Neutrophil (primary cell): ENCODE measurements at regions not wholly inside any gene's neighbourhood (a gene's known extent, or its start where the extent isn't known, plus 50 kb on each side); places are given as distances from the start of the nearest gene placed in this dataset.

Experiments
- H3K27ac ChIP-seq: fragments of 200-600 bp; sonication (generic); 2 replicates; pipeline ENCODE4 v1.5.1; 2016; ENCODE audit warnings: mild to moderate bottlenecking, moderate library complexity
- H3K27me3 ChIP-seq: fragments of 200-600 bp; sonication (generic); 2 replicates; pipeline ENCODE4 v1.6.0; 2016; ENCODE audit warnings: mild to moderate bottlenecking
- H3K36me3 ChIP-seq: fragments of 200-600 bp; sonication (generic); 2 replicates; pipeline ENCODE4 v1.5.1; 2017
- H3K4me1 ChIP-seq, 2 experiments: fragments of 200-600 bp in 1 of 2; sonication (generic) in 1 of 2; 1 replicate in 1 of 2; 2 replicates in 1 of 2; pipeline versions ENCODE4 v1.5.1 to v1.6.1; 2013 to 2016; ENCODE audit warnings: low read depth in 1 of 2, low read length in 1 of 2, mild to moderate bottlenecking in 1 of 2, moderate library complexity in 1 of 2; ENCODE audit not compliant: control insufficient read depth in 1 of 2, insufficient read depth in 1 of 2
- H3K4me3 ChIP-seq, 2 experiments: fragments of 200-600 bp in 1 of 2; sonication (generic) in 1 of 2; 1 replicate in 1 of 2; 2 replicates in 1 of 2; pipeline ENCODE4 v1.5.1; 2013 to 2016; ENCODE audit warnings: low read depth in 1 of 2, low read length in 1 of 2, mild to moderate bottlenecking in 1 of 2, moderate library complexity in 1 of 2
- H3K9me3 ChIP-seq: fragments of 200-600 bp; sonication (generic); 2 replicates; pipeline ENCODE4 v1.5.1; 2016
- CTCF ChIP-seq: fragments of 200-600 bp; sonication (generic); IDR thresholded peaks from 2 replicates; pipeline ENCODE4 v1.5.1; 2016; ENCODE audit warnings: antibody characterized with exemption

DNA sequence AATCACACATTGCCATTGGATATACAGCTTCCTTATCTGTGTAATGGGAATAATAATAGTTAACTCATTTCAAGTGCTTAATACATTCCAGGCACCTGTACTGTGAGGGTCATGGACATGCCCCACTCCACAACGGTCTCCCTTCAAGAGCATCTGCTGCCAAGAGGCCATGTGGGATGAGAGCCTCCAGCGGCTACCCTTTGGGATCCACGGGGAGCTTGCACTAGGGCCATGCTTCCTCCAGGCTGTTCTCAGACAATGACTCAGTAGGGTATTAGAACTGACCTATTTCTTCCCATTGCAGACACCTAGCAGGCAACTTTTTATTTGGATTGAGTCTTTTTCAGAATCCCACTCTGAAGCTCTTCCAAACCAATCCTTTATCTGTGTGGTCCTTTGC lies 1078.9 kb downstream of the TUSC7 start:
- TF ChIP-seq CTCF = no peak
- Histone ChIP-seq H3K27ac (no peak overlapping the region), H3K9me3 (no peaks in the 10 kb centered on the region)

GRCh38 chr3:117790235-117790987 lies 1080.8 kb downstream of the TUSC7 start:
- no peaks in the 10 kb centered on the region for H3K4me1 ChIP-seq
- no peaks in the 10 kb centered on the region for H3K9me3 ChIP-seq
- no peak for TF ChIP-seq CTCF
- no peak overlapping the region for H3K27ac ChIP-seq
- no peaks in the 10 kb centered on the region for H3K36me3 ChIP-seq
- H3K4me3 ChIP-seq = no peak overlapping the region
- no peaks in the 10 kb centered on the region for H3K27me3 ChIP-seq

More for the DNA sequence above, 1078.9 kb downstream of the TUSC7 start:
- H3K36me3 ChIP-seq = no peaks in the 10 kb centered on the region
- H3K4me3 ChIP-seq = no peak overlapping the region
- H3K27me3 ChIP-seq = no peaks in the 10 kb centered on the region
- H3K4me1 ChIP-seq = no peaks in the 10 kb centered on the region

- no peak for TF ChIP-seq CTCF
- no peak overlapping the region for H3K4me3 ChIP-seq
Measured at GRCh38 chr3:117793622-117794265, 1084.2 kb downstream of the TUSC7 start.

DNA sequence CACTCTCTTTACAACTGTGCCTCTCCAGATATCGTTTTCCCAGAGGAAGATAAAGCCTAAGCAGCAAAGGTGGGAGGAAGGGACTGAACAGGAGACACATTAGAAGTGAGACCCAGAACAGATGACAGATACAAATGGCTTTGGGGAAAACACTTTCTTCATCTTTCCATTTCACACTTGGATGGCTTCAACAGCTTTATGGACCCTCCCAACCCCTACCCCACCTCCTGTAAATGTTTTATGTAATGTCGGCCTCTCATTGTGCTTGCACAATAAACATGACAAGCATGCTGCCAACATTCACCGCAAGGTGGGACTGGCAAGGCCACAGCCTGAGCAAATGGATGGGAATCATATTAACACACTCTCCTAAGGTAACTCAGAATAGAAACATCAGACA lies 1088.6 kb downstream of the TUSC7 start:
- Histone ChIP-seq H3K4me1 (no peaks in the 10 kb centered on the region), H3K9me3 (no peaks in the 10 kb centered on the region), H3K4me3 (no peak overlapping the region), H3K36me3 (no peaks in the 10 kb centered on the region), H3K27me3 (no peaks in the 10 kb centered on the region), H3K27ac (no peak overlapping the region)
- no peak for TF ChIP-seq CTCF

More at GRCh38 chr3:117793622-117794265, 1084.2 kb downstream of the TUSC7 start:
- Histone ChIP-seq H3K4me1 (no peaks in the 10 kb centered on the region), H3K36me3 (no peaks in the 10 kb centered on the region), H3K9me3 (no peaks in the 10 kb centered on the region), H3K27ac (no peak overlapping the region), H3K27me3 (no peaks in the 10 kb centered on the region)

DNA sequence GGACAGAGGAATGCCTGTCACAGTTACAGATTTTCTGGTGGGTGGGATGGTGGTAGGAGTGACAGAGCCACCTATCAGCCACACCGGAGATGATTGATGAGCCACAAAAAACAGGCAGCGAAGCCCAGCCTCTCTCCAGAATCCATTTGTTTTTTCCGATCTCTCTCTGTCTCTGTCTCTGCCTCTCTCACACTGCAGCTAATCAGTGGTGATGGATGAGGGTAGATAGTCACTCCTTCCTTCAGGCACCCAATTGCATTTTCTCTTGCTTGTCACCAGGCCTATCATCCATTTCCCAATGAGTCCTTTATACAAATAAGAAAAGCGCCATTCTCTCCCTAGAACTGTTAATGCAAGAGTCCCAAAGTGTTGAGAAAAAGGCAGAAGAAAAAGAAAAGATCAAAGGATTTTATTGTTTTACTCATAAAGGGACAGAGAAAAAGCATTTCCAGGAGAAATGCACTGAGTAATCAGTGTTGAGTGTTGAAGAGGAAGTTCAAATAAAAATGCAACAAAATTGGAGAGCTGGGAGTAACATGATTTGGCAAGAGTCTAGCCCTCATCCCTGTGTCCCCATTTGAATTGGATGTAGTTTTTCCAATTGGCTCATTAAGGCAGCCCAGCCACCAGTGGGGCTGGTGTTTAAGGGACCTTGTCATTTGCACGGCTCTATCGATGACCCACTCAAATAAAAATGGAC lies 1089.3 kb downstream of the TUSC7 start:
- no peak overlapping the region for H3K27ac ChIP-seq
- H3K4me1 ChIP-seq = no peaks in the 10 kb centered on the region
- TF ChIP-seq CTCF = no peak
- H3K27me3 ChIP-seq = no peaks in the 10 kb centered on the region
- no peaks in the 10 kb centered on the region for H3K9me3 ChIP-seq
- H3K36me3 ChIP-seq = no peaks in the 10 kb centered on the region
- H3K4me3 ChIP-seq = no peak overlapping the region
